ENCODE measurements at regions not wholly inside any gene's neighbourhood (a gene's known extent, or its start where the extent isn't known, plus 50 kb on each side); places are given as distances from the start of the nearest gene placed in this dataset.

DNA sequence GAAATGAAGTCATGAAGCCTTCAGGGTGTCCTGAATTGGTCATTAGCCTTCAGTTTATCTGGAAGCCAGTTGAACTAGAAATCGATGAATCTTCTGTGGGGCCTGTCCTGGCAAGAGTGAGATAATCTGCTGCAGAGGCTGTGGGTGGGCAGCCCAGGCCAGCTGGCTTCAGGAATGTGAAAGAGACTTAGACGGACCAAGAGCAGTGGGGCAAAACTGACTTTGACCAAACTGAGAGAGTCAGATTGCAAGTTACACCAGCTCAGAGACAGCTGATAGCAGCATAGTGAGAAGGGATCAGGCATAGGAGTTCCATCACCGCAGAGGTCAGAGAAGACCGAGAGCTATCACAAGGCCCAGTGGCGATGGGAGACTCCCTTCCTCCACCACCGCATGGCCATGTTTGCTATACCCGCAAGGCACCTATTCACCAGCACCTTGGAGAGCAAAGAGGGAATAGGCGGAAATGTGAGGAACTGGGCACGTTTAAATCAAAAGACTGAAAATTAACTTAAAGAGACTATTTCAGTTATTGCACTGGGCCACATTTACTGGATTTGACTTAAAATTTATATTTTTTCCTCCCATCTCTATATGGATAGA is 50.0 kb upstream of the GLIS3 start (continued):
- TF ChIP-seq, protein P1, sequence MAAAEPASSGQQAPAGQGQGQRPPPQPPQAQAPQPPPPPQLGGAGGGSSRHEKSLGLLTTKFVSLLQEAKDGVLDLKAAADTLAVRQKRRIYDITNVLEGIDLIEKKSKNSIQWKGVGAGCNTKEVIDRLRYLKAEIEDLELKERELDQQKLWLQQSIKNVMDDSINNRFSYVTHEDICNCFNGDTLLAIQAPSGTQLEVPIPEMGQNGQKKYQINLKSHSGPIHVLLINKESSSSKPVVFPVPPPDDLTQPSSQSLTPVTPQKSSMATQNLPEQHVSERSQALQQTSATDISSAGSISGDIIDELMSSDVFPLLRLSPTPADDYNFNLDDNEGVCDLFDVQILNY (CRISPR knock-in tag; IDR thresholded peaks at IDR 0.05) = no peak
- TF ChIP-seq FOXJ3 (CRISPR knock-in tag; IDR thresholded peaks at IDR 0.05; ENCODE audit: borderline replicate concordance) (no peak), ZNF263 (CRISPR knock-in tag; IDR thresholded peaks at IDR 0.05; ENCODE audit: low read depth) (no peak)
- TF ChIP-seq, protein P2, sequence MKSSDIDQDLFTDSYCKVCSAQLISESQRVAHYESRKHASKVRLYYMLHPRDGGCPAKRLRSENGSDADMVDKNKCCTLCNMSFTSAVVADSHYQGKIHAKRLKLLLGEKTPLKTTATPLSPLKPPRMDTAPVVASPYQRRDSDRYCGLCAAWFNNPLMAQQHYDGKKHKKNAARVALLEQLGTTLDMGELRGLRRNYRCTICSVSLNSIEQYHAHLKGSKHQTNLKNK (CRISPR knock-in tag; IDR thresholded peaks at IDR 0.05) = no peak
